Amniotic epithelial cell (primary cell): ENCODE measurements at regions not wholly inside any gene's neighbourhood (a gene's known extent, or its start where the extent isn't known, plus 50 kb on each side); places are given as distances from the start of the nearest gene placed in this dataset.
"Not testable (repeated sequence)": the region's sequence is repeated elsewhere in the genome, so short reads cannot be mapped to it uniquely, and the experiment has no call there.

Source experiments
- DNase-seq: peaks from one replicate; pipeline ENCODE4 v3.0.0-alpha.2; 2010; ENCODE audit warnings: low read depth

DNA sequence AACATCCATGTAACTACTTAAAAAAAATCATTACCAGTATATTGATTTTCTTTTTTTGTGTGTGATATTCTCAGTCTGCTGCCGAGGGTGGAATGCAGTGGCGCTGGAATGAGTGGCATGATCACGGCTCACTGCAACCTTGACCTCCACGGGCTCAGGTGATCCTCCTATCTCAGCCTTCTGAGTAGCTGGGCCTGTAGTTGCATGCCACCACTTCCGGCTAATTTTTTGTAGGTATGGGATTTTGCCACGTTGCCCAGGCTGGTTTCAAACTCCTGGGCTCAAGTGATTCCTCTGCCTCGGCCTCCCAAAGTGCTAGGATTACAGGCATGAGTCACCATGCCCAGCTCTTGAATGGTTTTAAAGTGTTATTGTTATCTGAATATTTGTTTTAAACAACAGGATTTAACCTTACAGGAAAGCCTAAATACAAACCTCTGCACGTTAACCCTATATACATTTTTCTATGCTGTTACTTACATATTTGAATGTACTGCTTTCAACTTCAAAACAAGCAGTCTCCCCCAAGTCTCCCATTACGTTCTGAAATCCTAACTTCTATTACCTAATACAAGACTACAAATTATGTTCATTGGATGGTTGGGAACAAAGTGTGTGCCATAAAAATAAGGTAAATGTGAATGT, 61.7 kb downstream of the KPNA2 start:
- no peak for DNase-seq

- DNase-seq = not testable (repeated sequence)
These were observed 63.8 kb downstream of the KPNA2 start for GRCh38 chr17:68099341-68099753.

GRCh38 chr17:68100000-68100641, 64.6 kb downstream of the KPNA2 start:
- DNase-seq = no peak

- peak; percentile 90 for DNase-seq
These were observed 65.8 kb downstream of the KPNA2 start for GRCh38 chr17:68101075-68101986.

- no peak for DNase-seq
These were observed 66.4 kb downstream of the KPNA2 start for GRCh38 chr17:68101987-68102314.

DNA sequence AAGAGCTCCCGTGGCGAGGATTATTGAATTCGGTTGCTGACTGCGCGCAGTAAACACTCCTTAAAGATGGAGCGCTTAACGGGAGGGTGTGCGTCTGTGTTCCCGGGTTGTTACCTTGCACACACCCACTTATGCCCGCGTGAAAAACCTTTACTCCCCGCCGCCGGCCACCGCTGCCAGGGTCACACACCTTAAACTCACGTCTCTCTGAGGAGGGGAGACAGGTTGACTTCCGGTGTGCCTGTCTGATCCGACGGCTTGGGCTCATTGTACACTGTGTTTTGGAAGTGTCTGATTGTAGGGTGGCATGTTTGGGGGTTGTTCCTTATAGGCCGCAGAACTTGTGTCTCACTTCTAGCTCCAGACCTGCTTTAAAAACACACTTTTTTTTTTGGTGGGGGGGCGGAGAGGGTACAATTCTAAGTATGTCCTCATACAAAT, 66.8 kb downstream of the KPNA2 start:
- peak; percentile 3 for DNase-seq

DNA sequence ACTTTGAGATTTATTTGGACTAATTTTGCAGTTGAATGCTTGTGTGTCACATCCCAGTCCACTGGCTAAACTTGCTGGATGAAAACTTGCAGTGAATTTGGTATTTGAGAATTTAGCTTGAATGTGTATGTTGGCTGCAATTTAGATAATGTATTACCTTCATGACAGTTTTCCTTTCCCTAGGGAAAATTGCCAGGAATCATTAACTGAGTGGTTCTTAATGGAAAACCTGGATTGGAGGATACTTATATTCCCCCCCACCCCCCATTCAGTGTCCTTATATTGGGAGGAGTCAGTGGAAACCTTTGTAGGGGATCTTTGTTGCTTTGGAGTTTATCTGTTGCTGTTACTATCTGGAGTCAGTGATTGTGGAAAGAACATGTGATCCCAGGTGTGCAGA, 67.6 kb downstream of the KPNA2 start:
- no peak for DNase-seq

DNA sequence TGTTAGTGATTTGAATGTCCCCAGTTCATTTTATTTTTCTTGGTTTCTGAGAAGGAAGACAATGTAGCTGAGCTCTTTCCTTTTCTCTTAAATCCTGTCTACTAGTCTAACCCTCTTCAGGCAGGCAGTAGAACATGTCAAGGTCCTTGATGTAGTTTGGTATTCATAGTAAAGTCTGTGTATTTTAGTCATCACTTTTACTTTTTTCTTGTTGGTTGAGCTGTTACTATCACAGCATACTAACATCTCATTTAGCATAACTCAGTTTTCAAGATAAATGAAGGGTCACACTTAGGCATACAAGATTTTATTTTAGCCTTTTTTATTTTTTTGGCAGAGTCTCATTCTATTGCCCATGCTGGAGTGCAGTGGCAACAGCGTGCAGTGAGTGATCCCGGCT, 70.5 kb downstream of the KPNA2 start:
- no peak for DNase-seq

- no peak for DNase-seq
These were observed 71.8 kb downstream of the KPNA2 start for GRCh38 chr17:68107373-68107772.

DNA sequence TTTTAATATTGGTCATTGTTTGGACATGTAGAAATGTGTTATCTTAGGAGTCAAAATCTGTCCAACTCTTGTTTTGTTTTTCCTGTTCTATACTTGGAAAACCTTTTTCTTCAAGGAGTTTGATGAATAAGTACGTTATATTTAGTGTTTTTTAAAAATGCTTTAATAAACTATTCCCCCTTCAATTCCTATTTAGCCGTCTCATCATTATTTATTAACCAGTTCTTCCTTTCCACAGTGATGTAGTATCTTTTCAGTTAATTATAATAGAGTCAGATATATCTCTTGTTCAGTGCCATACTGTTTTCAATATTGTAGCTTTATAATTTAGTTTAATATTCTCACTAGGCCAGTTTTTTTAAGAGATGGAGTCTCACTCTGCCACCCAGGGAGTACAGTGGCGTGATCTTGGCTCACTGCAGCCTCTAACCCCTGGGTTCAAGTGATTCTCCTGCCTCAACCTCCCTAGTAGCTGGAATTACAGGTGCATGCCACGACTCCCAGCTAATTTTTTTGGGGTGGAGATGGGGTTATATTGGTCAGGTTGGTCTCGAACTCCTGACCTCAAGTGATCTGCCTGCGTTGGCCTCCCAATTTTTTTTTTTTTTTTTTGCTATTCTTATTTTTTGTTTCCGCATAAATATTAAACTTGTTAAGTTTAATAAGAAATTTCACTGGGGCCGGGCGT, 72.9 kb downstream of the KPNA2 start:
- DNase-seq = no peak

DNA sequence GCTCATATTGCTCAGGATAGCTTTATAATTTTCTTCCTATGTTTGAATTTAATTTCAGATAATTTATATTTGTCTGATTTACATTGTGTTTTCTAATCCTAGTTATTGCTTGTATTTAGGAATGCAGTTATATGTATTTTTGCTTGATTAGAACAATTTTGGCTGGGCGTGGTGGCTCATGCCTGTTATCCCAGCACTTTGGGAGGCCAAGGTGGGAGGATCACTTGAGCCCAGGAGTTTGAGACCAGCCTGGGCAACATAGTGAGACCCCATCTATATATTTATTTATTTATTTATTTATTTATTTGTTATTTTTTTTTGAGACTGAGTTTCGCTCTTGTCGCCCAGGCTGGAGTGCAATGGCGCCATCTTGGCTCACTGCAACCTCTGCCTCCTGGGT, 73.9 kb downstream of the KPNA2 start:
- not testable (repeated sequence) for DNase-seq

DNA sequence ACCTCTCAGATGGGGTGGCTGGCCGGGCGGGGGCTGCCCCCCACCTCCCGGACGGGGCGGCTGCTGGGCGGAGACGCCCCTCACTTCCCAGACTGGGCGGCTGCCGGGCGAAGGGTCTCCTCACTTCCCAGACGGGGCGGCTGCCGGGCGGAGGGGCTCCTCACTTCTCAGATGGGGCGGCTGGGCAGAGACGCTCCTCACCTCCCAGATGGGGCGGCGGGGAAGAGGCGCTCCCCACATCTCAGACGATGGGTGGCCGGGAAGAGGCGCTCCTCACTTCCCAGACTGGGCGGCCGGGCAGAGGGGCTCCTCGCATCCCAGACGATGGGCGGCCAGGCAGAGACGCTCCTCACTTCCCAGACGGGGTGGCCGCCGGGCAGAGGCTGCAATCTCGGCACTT, 80.7 kb downstream of the KPNA2 start:
- not testable (repeated sequence) for DNase-seq

GRCh38 chr17:68122587-68122986, 87.1 kb downstream of the KPNA2 start:
- no peak for DNase-seq

DNA sequence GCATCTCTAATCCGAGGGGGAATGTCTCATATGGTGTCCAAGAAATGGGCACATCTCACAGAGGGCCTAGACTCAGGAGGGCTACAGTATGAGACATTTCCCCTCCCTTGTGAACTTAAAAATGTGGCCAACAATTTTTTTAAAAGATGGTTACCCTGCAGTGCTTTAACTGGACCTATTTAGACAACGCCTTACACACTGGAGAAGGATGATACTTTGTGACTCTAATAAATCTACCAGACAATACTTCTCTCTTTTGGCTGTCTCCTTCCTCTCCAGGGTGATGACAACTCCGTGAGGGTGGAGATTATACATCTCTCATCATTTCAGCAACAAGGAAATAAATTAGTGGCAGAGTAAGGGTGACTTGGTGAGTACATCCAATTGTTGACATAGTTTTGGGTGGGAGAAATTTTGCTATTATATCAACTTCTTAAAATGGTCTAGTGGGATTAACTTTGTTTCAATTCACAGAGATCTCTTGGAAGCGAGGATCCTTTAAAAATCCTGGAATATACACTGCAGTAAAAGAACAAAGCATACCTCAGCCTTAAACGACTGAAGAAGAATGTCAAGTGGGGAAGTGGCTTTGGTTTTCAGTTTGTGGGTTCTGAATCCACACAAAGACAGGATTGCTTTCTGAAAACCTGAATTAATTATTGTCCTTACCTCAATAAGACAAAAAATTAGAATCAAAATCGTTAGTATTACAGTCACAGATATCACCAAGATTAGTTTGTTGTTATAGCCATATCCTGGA, 89.8 kb downstream of the KPNA2 start:
- no peak for DNase-seq

DNA sequence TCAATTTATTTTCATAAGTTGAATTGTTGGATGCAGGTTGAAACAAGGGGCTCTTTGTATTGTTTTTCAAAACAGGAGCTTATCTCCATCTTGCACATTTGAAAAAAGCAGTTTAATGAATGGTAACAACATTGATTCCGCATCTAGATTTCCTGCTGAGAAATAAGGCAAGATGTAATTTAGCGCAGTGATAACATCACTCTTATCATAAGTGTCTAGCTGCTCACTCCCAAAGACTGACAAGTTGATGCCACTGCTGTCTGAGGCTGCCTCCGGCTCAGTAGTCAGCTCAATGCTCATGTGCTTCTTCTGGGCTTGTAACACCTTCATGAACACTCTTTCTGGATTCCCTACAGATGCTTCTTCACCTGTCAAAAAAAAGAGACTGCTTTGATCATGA, 92.4 kb downstream of the KPNA2 start:
- no peak for DNase-seq

- DNase-seq = no peak
These were observed 95.9 kb downstream of the KPNA2 start for GRCh38 chr17:68131456-68131855.

DNA sequence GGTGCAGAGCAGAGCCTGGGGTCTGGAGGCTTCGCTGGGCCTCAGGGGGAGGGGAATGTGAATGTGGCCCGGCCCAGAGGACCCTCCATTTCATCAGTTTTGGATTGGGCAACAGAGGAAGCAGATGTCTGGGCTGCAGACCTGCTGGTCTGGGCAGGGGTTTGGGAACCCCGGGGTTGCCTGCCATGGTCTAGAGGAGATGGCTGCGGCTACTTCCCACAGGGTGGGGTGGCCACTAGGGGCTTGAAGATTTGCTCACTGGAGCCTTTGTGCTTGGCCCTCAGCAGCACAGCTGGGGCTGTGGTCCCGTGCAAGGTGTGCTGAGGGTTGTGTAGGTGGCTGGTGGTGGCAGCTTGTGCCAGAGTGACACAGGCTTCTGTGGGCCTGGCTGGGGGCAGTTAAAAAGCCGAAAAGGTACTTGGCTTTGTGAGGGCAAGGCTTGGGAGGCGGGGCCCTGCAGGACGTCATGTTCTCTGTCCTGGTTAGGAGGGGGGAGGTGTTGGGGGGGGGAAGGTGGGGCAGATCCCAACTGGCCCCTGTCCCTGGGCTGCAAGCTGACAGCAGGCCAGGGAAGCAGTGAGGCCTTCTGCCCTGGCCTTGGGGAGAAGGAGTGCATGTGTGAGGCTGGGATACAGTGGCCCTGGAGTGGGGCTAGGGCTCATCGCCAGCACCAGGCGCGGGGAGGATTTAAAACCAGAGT, 98.0 kb downstream of the KPNA2 start:
- no peak for DNase-seq

DNA sequence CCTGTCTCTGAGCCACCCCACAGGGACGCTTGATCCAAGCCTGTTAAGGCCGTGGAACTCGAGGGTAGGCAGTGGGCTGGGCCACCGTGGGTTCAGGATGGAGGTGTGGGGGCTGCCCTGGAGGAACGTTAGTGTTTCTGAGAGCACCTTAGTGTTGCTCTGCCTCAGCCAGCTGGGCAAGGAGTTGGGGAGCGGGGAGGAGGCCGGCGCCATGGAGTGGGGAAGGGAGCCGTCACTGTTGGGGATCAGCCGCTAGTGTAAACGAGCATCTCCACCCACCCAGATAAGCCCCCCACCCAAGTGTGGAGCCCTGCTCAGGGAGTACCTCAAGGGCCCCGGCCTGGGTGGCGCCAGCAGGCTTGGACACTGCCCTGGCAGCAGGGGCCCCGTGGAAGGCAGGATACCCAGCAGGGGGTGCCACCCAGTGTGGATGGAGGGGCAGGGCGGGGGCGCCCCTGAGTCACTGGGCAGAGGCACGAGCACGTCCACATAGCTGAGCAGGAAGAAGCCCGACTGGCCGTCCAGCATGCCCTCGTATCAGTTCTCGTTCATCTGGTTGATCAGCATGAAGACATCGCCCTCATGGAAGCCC, 98.6 kb downstream of the KPNA2 start:
- no peak for DNase-seq

DNA sequence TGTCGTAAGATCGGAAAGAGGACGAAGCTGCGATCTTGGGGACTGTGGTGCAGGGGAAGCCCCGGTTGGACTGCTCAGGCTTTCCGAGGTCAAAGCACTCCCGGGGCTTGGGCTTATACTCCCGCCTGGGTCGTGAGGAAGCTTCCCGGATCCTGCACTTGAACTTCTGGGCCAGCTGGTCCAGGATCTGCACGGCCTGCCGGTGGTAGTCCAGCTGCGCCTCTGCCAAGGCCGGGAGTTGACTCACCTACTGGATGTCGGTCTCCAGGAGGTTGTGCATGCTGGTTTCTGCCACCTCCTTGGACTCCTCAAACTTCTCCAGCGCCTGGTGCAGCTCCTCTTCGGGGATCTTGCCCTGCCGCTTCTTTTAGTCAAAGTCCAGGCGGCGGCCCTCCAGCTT, 99.2 kb downstream of the KPNA2 start:
- DNase-seq = no peak

DNA sequence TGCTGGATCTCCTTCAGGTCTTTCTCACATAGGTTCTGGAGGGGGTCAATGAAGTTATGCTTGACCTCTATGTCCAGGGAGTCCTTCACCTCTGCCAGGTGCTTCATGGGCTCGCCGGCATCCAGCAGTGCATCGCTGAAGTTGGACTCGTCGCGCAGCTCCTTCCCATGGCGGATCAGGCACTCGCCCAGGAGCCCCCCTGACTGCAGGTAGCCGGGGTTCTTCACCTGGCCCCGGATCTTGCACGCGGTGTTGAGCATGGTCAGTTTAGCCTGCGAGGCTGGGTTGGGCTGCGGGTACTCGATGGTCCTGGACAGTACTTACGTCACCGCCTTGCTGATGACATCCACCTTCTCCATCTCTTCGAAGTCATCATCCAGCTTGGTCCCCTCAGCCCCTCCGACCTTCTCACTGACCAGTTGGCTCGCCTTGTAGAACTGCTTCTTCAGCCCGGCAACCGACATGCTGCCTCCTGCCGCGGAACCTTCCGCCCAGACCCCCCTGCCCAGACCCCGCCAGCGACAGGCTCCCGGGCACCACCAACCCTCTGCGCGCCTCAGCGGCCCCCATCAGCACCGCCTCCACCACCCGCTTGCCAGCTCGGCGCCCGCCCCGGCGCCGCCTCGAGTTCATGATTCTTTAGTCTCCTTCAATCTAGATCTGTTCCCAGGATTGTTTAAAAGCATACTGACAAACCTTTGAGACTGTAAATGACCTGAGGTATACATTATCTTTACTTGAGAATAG, 99.8 kb downstream of the KPNA2 start:
- no peak for DNase-seq
